ENCODE measurements at regions not wholly inside any gene's neighbourhood (a gene's known extent, or its start where the extent isn't known, plus 50 kb on each side); places are given as distances from the start of the nearest gene placed in this dataset.

- TF ChIP-seq, protein P1, sequence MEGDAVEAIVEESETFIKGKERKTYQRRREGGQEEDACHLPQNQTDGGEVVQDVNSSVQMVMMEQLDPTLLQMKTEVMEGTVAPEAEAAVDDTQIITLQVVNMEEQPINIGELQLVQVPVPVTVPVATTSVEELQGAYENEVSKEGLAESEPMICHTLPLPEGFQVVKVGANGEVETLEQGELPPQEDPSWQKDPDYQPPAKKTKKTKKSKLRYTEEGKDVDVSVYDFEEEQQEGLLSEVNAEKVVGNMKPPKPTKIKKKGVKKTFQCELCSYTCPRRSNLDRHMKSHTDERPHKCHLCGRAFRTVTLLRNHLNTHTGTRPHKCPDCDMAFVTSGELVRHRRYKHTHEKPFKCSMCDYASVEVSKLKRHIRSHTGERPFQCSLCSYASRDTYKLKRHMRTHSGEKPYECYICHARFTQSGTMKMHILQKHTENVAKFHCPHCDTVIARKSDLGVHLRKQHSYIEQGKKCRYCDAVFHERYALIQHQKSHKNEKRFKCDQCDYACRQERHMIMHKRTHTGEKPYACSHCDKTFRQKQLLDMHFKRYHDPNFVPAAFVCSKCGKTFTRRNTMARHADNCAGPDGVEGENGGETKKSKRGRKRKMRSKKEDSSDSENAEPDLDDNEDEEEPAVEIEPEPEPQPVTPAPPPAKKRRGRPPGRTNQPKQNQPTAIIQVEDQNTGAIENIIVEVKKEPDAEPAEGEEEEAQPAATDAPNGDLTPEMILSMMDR (IDR thresholded peaks at IDR 0.05; ENCODE audit: low read length), result no peak
- TF ChIP-seq EZH2 (IDR thresholded peaks at IDR 0.05; ENCODE audit: borderline replicate concordance, low read length), result no peak
Measured at GRCh38 chr13:103405297-103405696, 339.1 kb upstream of the SLC10A2 start.
